ENCODE measurements at regions not wholly inside any gene's neighbourhood (a gene's known extent, or its start where the extent isn't known, plus 50 kb on each side); places are given as distances from the start of the nearest gene placed in this dataset.

DNA sequence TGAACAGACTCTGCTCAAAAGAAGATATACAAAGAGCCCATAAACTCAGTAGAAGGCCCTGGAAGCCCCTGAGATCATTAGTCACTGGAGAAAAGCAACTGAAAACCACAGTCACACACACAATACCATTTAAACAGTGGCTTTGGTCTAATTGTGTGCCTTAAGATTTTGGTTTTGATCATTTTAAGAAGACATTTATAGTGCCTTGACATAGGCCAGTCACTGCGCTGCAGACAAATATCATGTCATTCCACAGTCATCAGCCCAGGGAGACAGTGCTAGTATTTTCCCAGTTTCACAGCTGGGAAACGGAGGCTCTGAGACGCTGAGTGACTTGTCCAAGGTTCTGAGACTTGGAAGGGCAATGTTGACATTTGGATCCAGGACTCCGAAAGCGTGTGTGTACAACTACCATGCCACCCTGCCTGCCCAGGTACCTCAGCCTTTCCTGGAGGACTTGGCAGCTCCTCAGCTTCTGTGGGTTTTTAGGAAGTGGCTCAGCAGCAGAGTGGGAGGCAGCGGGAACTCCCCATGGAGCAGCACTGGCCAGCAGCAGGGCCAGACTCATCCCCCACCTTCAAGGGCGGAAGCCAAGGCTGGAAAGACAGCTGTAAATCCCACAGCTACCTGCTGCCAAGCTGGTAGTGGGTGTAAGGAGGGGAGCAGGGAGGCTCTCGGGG is 173.9 kb downstream of the WDR11 start:
- Histone ChIP-seq H3K9me3 (ENCODE audit: control insufficient read depth, insufficient read depth, low read length) (peaks cover 4% of the 10 kb centered on the region), H3K4me3 (ENCODE audit: low read depth, low read length) (no peak overlapping the region), H3K27me3 (ENCODE audit: control insufficient read depth, insufficient read depth, low read length) (no peaks in the 10 kb centered on the region), H3K27ac (ENCODE audit: low read depth, low read length) (no peak overlapping the region)
- DNase-seq (ENCODE audit: low read depth, low spot score), result no peak
- CTCF ChIA-PET, result no interaction called here
- POLR2A ChIA-PET, result no interaction called here
- TF ChIP-seq, protein P1, sequence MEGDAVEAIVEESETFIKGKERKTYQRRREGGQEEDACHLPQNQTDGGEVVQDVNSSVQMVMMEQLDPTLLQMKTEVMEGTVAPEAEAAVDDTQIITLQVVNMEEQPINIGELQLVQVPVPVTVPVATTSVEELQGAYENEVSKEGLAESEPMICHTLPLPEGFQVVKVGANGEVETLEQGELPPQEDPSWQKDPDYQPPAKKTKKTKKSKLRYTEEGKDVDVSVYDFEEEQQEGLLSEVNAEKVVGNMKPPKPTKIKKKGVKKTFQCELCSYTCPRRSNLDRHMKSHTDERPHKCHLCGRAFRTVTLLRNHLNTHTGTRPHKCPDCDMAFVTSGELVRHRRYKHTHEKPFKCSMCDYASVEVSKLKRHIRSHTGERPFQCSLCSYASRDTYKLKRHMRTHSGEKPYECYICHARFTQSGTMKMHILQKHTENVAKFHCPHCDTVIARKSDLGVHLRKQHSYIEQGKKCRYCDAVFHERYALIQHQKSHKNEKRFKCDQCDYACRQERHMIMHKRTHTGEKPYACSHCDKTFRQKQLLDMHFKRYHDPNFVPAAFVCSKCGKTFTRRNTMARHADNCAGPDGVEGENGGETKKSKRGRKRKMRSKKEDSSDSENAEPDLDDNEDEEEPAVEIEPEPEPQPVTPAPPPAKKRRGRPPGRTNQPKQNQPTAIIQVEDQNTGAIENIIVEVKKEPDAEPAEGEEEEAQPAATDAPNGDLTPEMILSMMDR (IDR thresholded peaks at IDR 0.05; ENCODE audit: low read depth, low read length), result no peak

DNA sequence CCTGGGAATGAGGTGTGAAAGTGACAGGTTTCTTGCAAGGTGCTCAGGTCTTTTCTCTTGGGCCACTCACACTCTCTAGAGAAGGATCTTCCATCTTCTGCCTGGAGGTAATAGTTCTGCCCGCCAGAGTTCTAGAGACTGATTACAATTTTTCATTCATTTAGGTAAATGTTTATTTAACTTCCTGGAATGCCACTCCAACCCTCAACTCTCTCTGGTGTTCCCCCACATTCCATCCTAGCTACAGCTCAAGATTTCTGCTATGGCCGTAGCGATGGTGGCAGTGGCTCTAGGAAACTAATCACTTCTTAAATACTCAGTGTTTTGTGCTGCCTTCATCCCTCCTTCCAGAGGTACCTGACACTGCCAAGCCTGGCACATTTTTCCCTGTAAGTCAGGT is 174.6 kb downstream of the WDR11 start:
- no peak overlapping the region for H3K4me3 ChIP-seq (ENCODE audit: low read depth, low read length)
- no peak overlapping the region for H3K27ac ChIP-seq (ENCODE audit: low read depth, low read length)
- H3K27me3 ChIP-seq (ENCODE audit: control insufficient read depth, insufficient read depth, low read length), result no peaks in the 10 kb centered on the region
- ChIA-PET CTCF (no interaction called here), POLR2A (no interaction called here)
- TF ChIP-seq, protein P1 (IDR thresholded peaks at IDR 0.05; ENCODE audit: low read depth, low read length), result no peak
- peaks cover 4% of the 10 kb centered on the region for H3K9me3 ChIP-seq (ENCODE audit: control insufficient read depth, insufficient read depth, low read length)
- no peak for DNase-seq (ENCODE audit: low read depth, low spot score)

DNA sequence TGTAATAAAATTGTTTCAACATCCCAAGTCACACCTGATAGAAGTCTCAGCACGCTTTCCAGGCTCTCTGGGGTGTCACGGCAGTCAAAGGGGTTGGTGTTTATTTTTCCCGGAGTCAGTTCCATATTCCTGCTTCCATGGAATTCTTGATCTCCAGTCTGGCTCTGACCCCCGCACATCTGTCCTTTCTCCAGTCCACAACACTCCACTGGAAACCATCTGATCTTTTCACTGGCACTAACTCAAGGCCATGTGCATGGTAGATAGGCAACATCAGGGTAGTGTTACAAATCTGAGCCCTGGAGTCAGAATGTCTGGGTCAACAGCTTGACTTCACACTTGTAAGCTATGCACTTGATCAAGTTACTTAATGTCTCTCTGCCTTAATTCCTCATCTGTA is 176.2 kb downstream of the WDR11 start:
- TF ChIP-seq, protein P1 (IDR thresholded peaks at IDR 0.05; ENCODE audit: low read depth, low read length), result no peak
- Histone ChIP-seq H3K4me3 (ENCODE audit: low read depth, low read length) (no peak overlapping the region), H3K27ac (ENCODE audit: low read depth, low read length) (no peak overlapping the region), H3K9me3 (ENCODE audit: control insufficient read depth, insufficient read depth, low read length) (peaks cover 7% of the 10 kb centered on the region), H3K27me3 (ENCODE audit: control insufficient read depth, insufficient read depth, low read length) (no peaks in the 10 kb centered on the region)
- POLR2A ChIA-PET, result no interaction called here
- CTCF ChIA-PET, result interaction anchor here (0.6 kb wide), 1 partner anchor 79 kb away, joined by 3 read pairs; no protein-coding TSS in a partner anchor
- DNase-seq (ENCODE audit: low read depth, low spot score), result no peak

DNA sequence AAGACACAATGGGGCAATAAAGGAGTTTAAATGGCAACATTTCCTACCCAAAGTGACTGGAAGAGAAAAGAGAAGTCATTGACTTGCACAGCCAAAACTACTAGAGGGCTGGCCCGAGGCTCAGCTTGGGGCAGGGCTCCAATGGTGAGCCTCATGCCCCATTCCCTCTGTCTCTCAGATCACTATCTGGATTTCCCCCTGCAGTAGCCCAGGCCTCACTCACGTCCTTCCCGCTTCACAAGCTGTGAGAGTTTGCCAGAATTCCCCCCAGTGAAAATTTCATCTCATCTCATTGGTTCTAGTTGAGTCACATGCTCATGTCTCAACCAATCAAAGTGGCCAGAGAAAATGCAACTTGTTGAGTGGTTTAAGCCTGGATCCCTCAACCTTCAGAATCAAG is 181.3 kb downstream of the WDR11 start:
- Histone ChIP-seq H3K9me3 (ENCODE audit: control insufficient read depth, insufficient read depth, low read length) (peaks cover 10% of the 10 kb centered on the region), H3K4me3 (ENCODE audit: low read depth, low read length) (no peak overlapping the region), H3K27me3 (ENCODE audit: control insufficient read depth, insufficient read depth, low read length) (no peaks in the 10 kb centered on the region), H3K27ac (ENCODE audit: low read depth, low read length) (no peak overlapping the region)
- ChIA-PET CTCF (interaction anchor here (0.7 kb wide), 1 partner anchor 17 kb away, joined by 3 read pairs; no protein-coding TSS in a partner anchor), POLR2A (no interaction called here)
- TF ChIP-seq, protein P1 (IDR thresholded peaks at IDR 0.05; ENCODE audit: low read depth, low read length), result no peak
- no peak for DNase-seq (ENCODE audit: low read depth, low spot score)

DNA sequence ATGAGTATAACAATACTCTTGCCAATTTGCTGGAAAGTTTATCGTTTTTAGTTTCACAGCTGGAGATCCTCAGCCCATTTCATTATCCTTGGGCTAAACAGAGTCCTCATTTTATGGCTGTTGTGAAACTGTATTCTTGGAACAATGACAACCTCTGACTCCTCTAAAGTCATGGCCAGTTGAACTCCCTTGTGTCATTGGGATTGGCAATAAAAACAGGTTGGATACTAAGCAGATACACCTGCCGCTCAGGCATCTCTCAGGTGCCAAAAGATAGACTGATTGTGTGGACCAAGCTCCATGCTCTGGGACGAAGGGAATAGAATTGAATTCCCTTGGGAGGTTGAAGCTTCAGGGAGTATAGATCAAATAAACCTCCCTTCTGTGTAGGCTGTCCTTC is 182.2 kb downstream of the WDR11 start:
- H3K4me3 ChIP-seq (ENCODE audit: low read depth, low read length), result no peak overlapping the region
- ChIA-PET CTCF (no interaction called here), POLR2A (no interaction called here)
- no peak overlapping the region for H3K27ac ChIP-seq (ENCODE audit: low read depth, low read length)
- H3K27me3 ChIP-seq (ENCODE audit: control insufficient read depth, insufficient read depth, low read length), result no peaks in the 10 kb centered on the region
- TF ChIP-seq, protein P1 (IDR thresholded peaks at IDR 0.05; ENCODE audit: low read depth, low read length), result no peak
- DNase-seq (ENCODE audit: low read depth, low spot score), result no peak
- H3K9me3 ChIP-seq (ENCODE audit: control insufficient read depth, insufficient read depth, low read length), result peaks cover 10% of the 10 kb centered on the region
